Lower lobe of right lung (tissue), 2 donors: ENCODE measurements at regions not wholly inside any gene's neighbourhood (a gene's known extent, or its start where the extent isn't known, plus 50 kb on each side); places are given as distances from the start of the nearest gene placed in this dataset.

Source experiments
- ATAC-seq, 2 donors: fragments of 200-7000 bp; cut with Tn5 transposase; one replicate each; pipeline ENCODE4 v1.9.1; 2020 to 2022; ENCODE audit warnings: mild to moderate bottlenecking in 2 of 2, moderate library complexity in 2 of 2
- DNase-seq: peaks from one replicate; pipeline ENCODE4 v3.0.0-alpha.2; 2020
- H3K27ac ChIP-seq: fragments of 200-600 bp; one replicate; pipeline ENCODE4 v1.8.0; 2022
- H3K27me3 ChIP-seq: fragments of 200-600 bp; one replicate; pipeline ENCODE4 v1.8.0; 2022; ENCODE audit warnings: low read depth
- H3K36me3 ChIP-seq: fragments of 200-600 bp; one replicate; pipeline ENCODE4 v1.8.0; 2022; ENCODE audit warnings: mild to moderate bottlenecking
- H3K4me1 ChIP-seq: fragments of 200-600 bp; one replicate; pipeline ENCODE4 v1.8.0; 2022
- H3K4me3 ChIP-seq: fragments of 200-600 bp; one replicate; pipeline ENCODE4 v1.8.0; 2022; ENCODE audit warnings: mild to moderate bottlenecking
- H3K9me3 ChIP-seq: fragments of 200-600 bp; one replicate; pipeline ENCODE4 v1.8.0; 2022
- CTCF ChIP-seq: fragments of 200-600 bp; IDR thresholded peaks from one replicate; pipeline ENCODE4 v1.8.0; 2022; ENCODE audit warnings: antibody characterized with exemption, mild to moderate bottlenecking
- intact Hi-C: fragments of 100-400 bp; cut with DNase I; formaldehyde crosslinking; loops from one replicate; pipeline ENCODE4 v1.11.0; 2022
- donor health status: DM: no; HTN: yes; CAD: no; lungs with severe emphysema.

GRCh38 chr1:99133756-99134500 is 129.3 kb upstream of the PLPPR5 start:
- Histone ChIP-seq H3K9me3 (no peaks in the 10 kb centered on the region), H3K36me3 (no peaks in the 10 kb centered on the region), H3K4me3 (no peak overlapping the region), H3K27ac (no peak overlapping the region), H3K27me3 (no peaks in the 10 kb centered on the region), H3K4me1 (no peaks in the 10 kb centered on the region)
- ATAC-seq (no peak), DNase-seq (no peak)
- TF ChIP-seq CTCF: no peak
- intact Hi-C loops: no loop called here

- Histone ChIP-seq H3K36me3 (no peaks in the 10 kb centered on the region), H3K27me3 (no peaks in the 10 kb centered on the region), H3K4me3 (no peak overlapping the region), H3K27ac (no peak overlapping the region), H3K9me3 (peaks cover 3% of the 10 kb centered on the region), H3K4me1 (no peaks in the 10 kb centered on the region)
- ATAC-seq: no peak
- no peak for TF ChIP-seq CTCF
- DNase-seq: no peak
- intact Hi-C loops: no loop called here
Measured at GRCh38 chr1:99137554-99138206, 126.6 kb upstream of the PLPPR4 start.

GRCh38 chr1:99139876-99140275 is 124.4 kb upstream of the PLPPR4 start:
- DNase-seq (no peak), ATAC-seq (no peak)
- Histone ChIP-seq H3K4me1 (no peaks in the 10 kb centered on the region), H3K9me3 (peaks cover 3% of the 10 kb centered on the region), H3K4me3 (no peak overlapping the region), H3K27ac (no peak overlapping the region), H3K27me3 (no peaks in the 10 kb centered on the region), H3K36me3 (no peaks in the 10 kb centered on the region)
- no peak for TF ChIP-seq CTCF
- intact Hi-C loops: no loop called here

GRCh38 chr1:99146129-99146848 is 118.0 kb upstream of the PLPPR4 start:
- intact Hi-C loops: no loop called here
- H3K4me1 ChIP-seq: no peaks in the 10 kb centered on the region
- DNase-seq: no peak
- no peak for TF ChIP-seq CTCF
- no peaks in the 10 kb centered on the region for H3K36me3 ChIP-seq
- H3K27me3 ChIP-seq: no peaks in the 10 kb centered on the region
- ATAC-seq: no peak
- H3K27ac ChIP-seq: no peak overlapping the region
- no peak overlapping the region for H3K4me3 ChIP-seq
- H3K9me3 ChIP-seq: peaks cover 1% of the 10 kb centered on the region

GRCh38 chr1:99149952-99150351 is 114.3 kb upstream of the PLPPR4 start:
- intact Hi-C loops: no loop called here
- DNase-seq: no peak
- H3K4me1 ChIP-seq: no peaks in the 10 kb centered on the region
- H3K27me3 ChIP-seq: no peaks in the 10 kb centered on the region
- H3K9me3 ChIP-seq: no peaks in the 10 kb centered on the region
- no peak overlapping the region for H3K4me3 ChIP-seq
- H3K27ac ChIP-seq: no peak overlapping the region
- ATAC-seq: no peak
- no peak for TF ChIP-seq CTCF
- H3K36me3 ChIP-seq: no peaks in the 10 kb centered on the region
